OCI-LY1 (cell line): ENCODE measurements at regions not wholly inside any gene's neighbourhood (a gene's known extent, or its start where the extent isn't known, plus 50 kb on each side); places are given as distances from the start of the nearest gene placed in this dataset.

Source experiments
- H2AFZ ChIP-seq: fragments of 200-600 bp; sonication (generic), shearing (Covaris generic); 2 replicates; pipeline ENCODE4 v1.6.0; 2014; ENCODE audit warnings: antibody characterized with exemption, mild to moderate bottlenecking, low read length
- H3F3A ChIP-seq: fragments of 200-600 bp; sonication (generic), shearing (Covaris generic); 2 replicates; pipeline ENCODE4 v1.6.0; 2014; ENCODE audit warnings: mild to moderate bottlenecking, antibody characterized with exemption, low read length, moderate library complexity; ENCODE audit not compliant: insufficient read depth
- H3K27ac ChIP-seq: fragments of 200-600 bp; sonication (generic); 2 replicates; pipeline ENCODE4 v1.5.1; 2014; ENCODE audit warnings: low read length, mixed run types, mild to moderate bottlenecking, low read depth; ENCODE audit not compliant: poor library complexity, severe bottlenecking
- H3K27me3 ChIP-seq: fragments of 200-600 bp; sonication (generic); 2 replicates; pipeline ENCODE4 v1.6.0; 2014; ENCODE audit warnings: antibody characterized with exemption, mild to moderate bottlenecking, low read length, moderate library complexity; ENCODE audit not compliant: insufficient read depth
- H3K36me3 ChIP-seq: fragments of 200-600 bp; sonication (generic); 2 replicates; pipeline ENCODE4 v1.6.1; 2014; ENCODE audit warnings: mild to moderate bottlenecking, antibody characterized with exemption, low read length, moderate library complexity, mixed read lengths; ENCODE audit not compliant: insufficient read depth
- H3K4me1 ChIP-seq: fragments of 200-600 bp; sonication (generic); 2 replicates; pipeline ENCODE4 v1.5.1; 2014; ENCODE audit warnings: mild to moderate bottlenecking, low read length, moderate library complexity; ENCODE audit not compliant: insufficient read depth, severe bottlenecking
- H3K4me2 ChIP-seq: fragments of 200-600 bp; sonication (generic), shearing (Covaris generic); 2 replicates; pipeline ENCODE4 v1.6.1; 2014; ENCODE audit warnings: low read length
- H3K4me3 ChIP-seq: fragments of 200-600 bp; sonication (generic); 2 replicates; pipeline ENCODE4 v1.5.1; 2014; ENCODE audit warnings: low read length, low read depth, mild to moderate bottlenecking, mixed read lengths; ENCODE audit not compliant: poor library complexity, severe bottlenecking
- H3K79me2 ChIP-seq: fragments of 200-600 bp; shearing (Covaris generic); 2 replicates; pipeline ENCODE4 v1.6.1; 2016; ENCODE audit warnings: mixed run types, low read length, mixed read lengths; ENCODE audit not compliant: insufficient read depth
- H3K9ac ChIP-seq: fragments of 200-600 bp; sonication (generic), shearing (Covaris generic); 2 replicates; pipeline ENCODE4 v1.6.1; 2014; ENCODE audit warnings: mild to moderate bottlenecking, low read length, mixed read lengths
- H3K9me2 ChIP-seq: fragments of 200-600 bp; sonication (generic), shearing (Covaris generic); 2 replicates; pipeline ENCODE4 v1.6.1; 2014; ENCODE audit warnings: low read depth, mild to moderate bottlenecking, low read length, mixed read lengths
- H3K9me3 ChIP-seq: fragments of 200-600 bp; shearing (Covaris generic); 2 replicates; pipeline ENCODE4 v1.6.1; 2014; ENCODE audit warnings: low read length, mixed read lengths
- H4K20me1 ChIP-seq: fragments of 200-600 bp; sonication (generic), shearing (Covaris generic); 2 replicates; pipeline ENCODE4 v1.6.0; 2016; ENCODE audit warnings: mild to moderate bottlenecking, low read length; ENCODE audit not compliant: insufficient read depth
- CTCF ChIP-seq: fragments of 200-600 bp; sonication (generic), shearing (Covaris generic); IDR thresholded peaks from 2 replicates; pipeline ENCODE4 v1.5.1; 2017; ENCODE audit warnings: mild to moderate bottlenecking, antibody characterized with exemption, low read length, moderate library complexity, mixed read lengths
- EZH2 ChIP-seq: fragments of 200-600 bp; sonication (generic), shearing (Covaris generic); IDR thresholded peaks from 2 replicates; pipeline ENCODE4 v1.8.0; 2017; ENCODE audit warnings: borderline replicate concordance, mixed run types, mild to moderate bottlenecking, antibody characterized with exemption, low read length, moderate library complexity, mixed read lengths

GRCh38 chr6:119453242-119454200, 104.0 kb upstream of the MAN1A1 start:
- Histone ChIP-seq H3K79me2 (no peaks in the 10 kb centered on the region), H3K36me3 (no peaks in the 10 kb centered on the region), H2AFZ (no peak overlapping the region), H3K9me2 (no peaks in the 10 kb centered on the region), H3K4me1 (no peaks in the 10 kb centered on the region), H3K4me2 (no peak overlapping the region), H3K9me3 (no peaks in the 10 kb centered on the region), H3K27me3 (no peaks in the 10 kb centered on the region; the same call in 1 of the 2 replicates), H3K4me3 (no peak overlapping the region), H4K20me1 (no peaks in the 10 kb centered on the region), H3K9ac (no peak overlapping the region), H3F3A (no peaks in the 10 kb centered on the region), H3K27ac (no peak overlapping the region)
- TF ChIP-seq CTCF (no peak), EZH2 (no peak)

DNA sequence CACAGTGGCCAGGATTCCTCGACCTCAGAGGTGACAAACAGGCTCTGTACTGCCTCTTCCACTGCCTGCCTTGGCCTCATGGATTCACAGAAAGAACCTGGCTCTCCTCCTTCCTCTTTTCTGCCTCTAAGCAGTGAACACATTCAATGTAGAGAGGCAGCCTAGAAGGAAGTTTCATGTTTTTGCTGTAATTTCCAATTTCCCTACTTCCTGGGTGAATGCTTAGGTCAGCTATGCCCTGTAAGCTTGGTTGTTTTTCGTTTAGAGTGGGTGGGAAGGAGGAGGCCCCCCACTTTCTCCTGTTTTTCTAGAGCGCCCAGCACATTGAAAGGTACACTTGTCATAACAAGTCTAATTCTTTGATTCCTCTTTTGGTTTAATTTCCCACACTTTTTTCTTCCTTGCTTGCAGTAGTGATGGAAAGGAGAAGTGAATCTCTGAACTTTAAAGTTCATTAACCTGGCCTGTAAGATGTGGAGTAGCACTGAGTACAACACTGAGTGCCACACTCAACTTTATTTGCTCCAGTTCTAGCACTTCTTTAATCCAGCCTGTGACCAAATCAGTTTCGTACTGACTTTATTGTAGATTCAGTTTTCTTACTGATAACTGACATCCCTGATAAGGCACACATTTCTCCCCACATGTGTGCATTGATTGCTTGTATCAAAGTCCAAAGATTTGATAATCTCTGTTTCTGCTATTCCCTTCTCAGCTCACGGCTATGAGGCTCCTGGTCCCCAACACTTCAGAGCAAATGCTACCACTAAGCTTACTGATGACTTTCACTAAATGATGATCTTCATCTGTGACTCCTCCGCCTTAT, 100.0 kb upstream of the MAN1A1 start:
- Histone ChIP-seq H3K27ac (no peak overlapping the region), H3K36me3 (no peaks in the 10 kb centered on the region), H3K9me3 (no peaks in the 10 kb centered on the region), H3K4me3 (no peak overlapping the region), H3K4me2 (no peak overlapping the region), H3K27me3 (no peaks in the 10 kb centered on the region; the same call in 1 of the 2 replicates), H2AFZ (no peak overlapping the region), H4K20me1 (no peaks in the 10 kb centered on the region), H3K79me2 (no peaks in the 10 kb centered on the region), H3K9ac (no peak overlapping the region), H3K4me1 (peaks cover 4% of the 10 kb centered on the region), H3K9me2 (no peaks in the 10 kb centered on the region), H3F3A (no peaks in the 10 kb centered on the region)
- TF ChIP-seq CTCF = no peak
- no peak for TF ChIP-seq EZH2

- H2AFZ ChIP-seq = no peak overlapping the region
- no peak overlapping the region for H3K4me2 ChIP-seq
- H4K20me1 ChIP-seq = no peaks in the 10 kb centered on the region
- no peaks in the 10 kb centered on the region for H3K79me2 ChIP-seq
- H3K4me1 ChIP-seq = peaks cover 14% of the 10 kb centered on the region
- no peak overlapping the region for H3K27ac ChIP-seq
- no peaks in the 10 kb centered on the region; the same call in 1 of the 2 replicates for H3K27me3 ChIP-seq
- no peaks in the 10 kb centered on the region for H3K9me3 ChIP-seq
- TF ChIP-seq CTCF (no peak), EZH2 (no peak)
- no peaks in the 10 kb centered on the region for H3F3A ChIP-seq
- H3K9ac ChIP-seq = no peak overlapping the region
- H3K4me3 ChIP-seq = no peak overlapping the region
- H3K9me2 ChIP-seq = no peaks in the 10 kb centered on the region
- H3K36me3 ChIP-seq = no peaks in the 10 kb centered on the region
These were observed 98.4 kb upstream of the MAN1A1 start for GRCh38 chr6:119447921-119448320.
